ENCODE measurements at regions not wholly inside any gene's neighbourhood (a gene's known extent, or its start where the extent isn't known, plus 50 kb on each side); places are given as distances from the start of the nearest gene placed in this dataset.

DNA sequence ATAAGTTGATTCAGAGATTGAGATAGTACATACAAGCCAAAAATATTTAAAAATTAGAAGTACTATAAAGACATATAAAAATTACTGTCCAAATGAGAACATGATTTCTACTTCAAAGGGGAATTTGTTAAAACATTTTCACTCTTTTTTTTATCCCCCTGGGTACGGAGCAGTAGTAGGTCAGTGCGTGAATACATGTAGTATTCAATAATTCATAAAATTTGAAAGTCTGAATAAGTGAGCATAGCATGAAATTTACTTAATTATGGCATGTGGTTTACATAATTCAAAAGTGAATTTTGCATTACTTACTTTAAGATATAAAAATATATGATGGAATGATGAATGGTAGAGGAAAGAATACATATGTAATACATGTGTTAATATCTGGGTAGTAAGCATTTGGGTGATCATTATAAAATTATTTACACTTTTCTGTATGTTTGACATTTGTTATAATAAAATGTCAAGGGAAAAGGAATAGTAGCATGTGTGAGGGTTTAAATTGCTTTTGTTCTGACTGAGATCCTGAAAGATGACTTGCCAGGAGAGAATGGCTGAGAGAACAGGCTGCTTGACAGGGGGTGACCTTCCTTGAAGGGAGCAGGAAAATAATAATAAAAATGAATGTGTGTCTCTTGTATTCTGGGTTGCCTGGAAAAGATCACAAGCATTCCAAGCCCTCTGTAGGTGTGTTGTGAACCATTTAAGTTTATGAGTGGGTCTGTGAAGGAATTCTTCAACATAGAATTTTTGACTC, 1178.8 kb downstream of the ZPLD1 start:
- Histone ChIP-seq H3K27me3 (no peaks in the 10 kb centered on the region), H3K36me3 (no peaks in the 10 kb centered on the region), H3K27ac (no peak overlapping the region), H3K4me3 (no peak overlapping the region), H3K4me1 (no peaks in the 10 kb centered on the region), H3K9me3 (no peaks in the 10 kb centered on the region)
- no peak for DNase-seq (ENCODE audit: extremely low spot score in 2 of 2)
- TF ChIP-seq, protein P1, sequence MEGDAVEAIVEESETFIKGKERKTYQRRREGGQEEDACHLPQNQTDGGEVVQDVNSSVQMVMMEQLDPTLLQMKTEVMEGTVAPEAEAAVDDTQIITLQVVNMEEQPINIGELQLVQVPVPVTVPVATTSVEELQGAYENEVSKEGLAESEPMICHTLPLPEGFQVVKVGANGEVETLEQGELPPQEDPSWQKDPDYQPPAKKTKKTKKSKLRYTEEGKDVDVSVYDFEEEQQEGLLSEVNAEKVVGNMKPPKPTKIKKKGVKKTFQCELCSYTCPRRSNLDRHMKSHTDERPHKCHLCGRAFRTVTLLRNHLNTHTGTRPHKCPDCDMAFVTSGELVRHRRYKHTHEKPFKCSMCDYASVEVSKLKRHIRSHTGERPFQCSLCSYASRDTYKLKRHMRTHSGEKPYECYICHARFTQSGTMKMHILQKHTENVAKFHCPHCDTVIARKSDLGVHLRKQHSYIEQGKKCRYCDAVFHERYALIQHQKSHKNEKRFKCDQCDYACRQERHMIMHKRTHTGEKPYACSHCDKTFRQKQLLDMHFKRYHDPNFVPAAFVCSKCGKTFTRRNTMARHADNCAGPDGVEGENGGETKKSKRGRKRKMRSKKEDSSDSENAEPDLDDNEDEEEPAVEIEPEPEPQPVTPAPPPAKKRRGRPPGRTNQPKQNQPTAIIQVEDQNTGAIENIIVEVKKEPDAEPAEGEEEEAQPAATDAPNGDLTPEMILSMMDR (IDR thresholded peaks at IDR 0.05): no peak
- TF ChIP-seq POLR2AphosphoS5 (IDR thresholded peaks at IDR 0.05; ENCODE audit: insufficient read depth in 1 of 2, low read depth in 1 of 2) (no peak), POLR2A (IDR thresholded peaks at IDR 0.05) (no peak)
- intact Hi-C loops (cut with DNase I): loop anchor here (5.0 kb wide), 1 partner anchor 1719 kb away; no protein-coding TSS in a partner anchor

- intact Hi-C loops (cut with DNase I): loop anchor here (5.0 kb wide), 1 partner anchor 1718 kb away; no protein-coding TSS in a partner anchor
- H3K27ac ChIP-seq: no peak overlapping the region
- H3K4me3 ChIP-seq: no peak overlapping the region
- no peaks in the 10 kb centered on the region for H3K36me3 ChIP-seq
- H3K9me3 ChIP-seq: no peaks in the 10 kb centered on the region
- no peaks in the 10 kb centered on the region for H3K27me3 ChIP-seq
- no peak for DNase-seq (ENCODE audit: extremely low spot score in 2 of 2)
- TF ChIP-seq, protein P1 (IDR thresholded peaks at IDR 0.05): no peak
- TF ChIP-seq POLR2AphosphoS5 (IDR thresholded peaks at IDR 0.05; ENCODE audit: insufficient read depth in 1 of 2, low read depth in 1 of 2) (no peak), POLR2A (IDR thresholded peaks at IDR 0.05) (no peak)
- H3K4me1 ChIP-seq: no peaks in the 10 kb centered on the region
Observed at GRCh38 chr3:103614719-103615118, 1179.9 kb downstream of the ZPLD1 start.

DNA sequence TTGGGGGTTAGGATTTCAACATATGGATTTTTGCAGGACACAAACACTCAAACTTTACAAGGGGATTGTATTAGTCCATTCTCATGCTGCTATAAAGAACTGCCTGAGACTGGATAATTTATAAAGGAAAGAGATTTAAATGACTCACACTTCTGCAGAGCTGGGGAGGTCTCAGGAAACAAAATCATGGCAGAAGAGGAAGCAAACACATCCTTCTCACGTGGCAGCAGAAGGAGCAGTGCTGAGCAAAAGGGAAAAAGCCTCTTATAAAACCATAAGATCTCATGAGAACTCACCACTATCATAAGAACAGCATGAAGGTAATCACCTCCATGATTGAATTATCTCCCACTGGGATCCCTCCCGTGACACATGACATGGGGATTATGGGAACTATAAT, 1183.1 kb downstream of the ZPLD1 start:
- intact Hi-C loops (cut with DNase I): no loop called here
- Histone ChIP-seq H3K36me3 (no peaks in the 10 kb centered on the region), H3K9me3 (no peaks in the 10 kb centered on the region), H3K4me3 (no peak overlapping the region), H3K4me1 (no peaks in the 10 kb centered on the region), H3K27me3 (no peaks in the 10 kb centered on the region), H3K27ac (no peak overlapping the region)
- DNase-seq (ENCODE audit: extremely low spot score in 2 of 2): no peak
- TF ChIP-seq, protein P1 (IDR thresholded peaks at IDR 0.05): no peak
- no peak for TF ChIP-seq POLR2AphosphoS5 (IDR thresholded peaks at IDR 0.05; ENCODE audit: insufficient read depth in 1 of 2, low read depth in 1 of 2)
- TF ChIP-seq POLR2A (IDR thresholded peaks at IDR 0.05): no peak

GRCh38 chr3:103624271-103624670, 1189.5 kb downstream of the ZPLD1 start:
- Histone ChIP-seq H3K4me3 (no peak overlapping the region), H3K9me3 (no peaks in the 10 kb centered on the region), H3K27me3 (no peaks in the 10 kb centered on the region), H3K36me3 (no peaks in the 10 kb centered on the region), H3K27ac (no peak overlapping the region), H3K4me1 (no peaks in the 10 kb centered on the region)
- intact Hi-C loops (cut with DNase I): no loop called here
- no peak for DNase-seq (ENCODE audit: extremely low spot score in 2 of 2)
- TF ChIP-seq POLR2AphosphoS5 (IDR thresholded peaks at IDR 0.05; ENCODE audit: insufficient read depth in 1 of 2, low read depth in 1 of 2): no peak

- no peaks in the 10 kb centered on the region for H3K4me1 ChIP-seq
- H3K36me3 ChIP-seq: no peaks in the 10 kb centered on the region
- no peaks in the 10 kb centered on the region for H3K27me3 ChIP-seq
- intact Hi-C loops (cut with DNase I): no loop called here
- no peak overlapping the region for H3K4me3 ChIP-seq
- DNase-seq (ENCODE audit: extremely low spot score in 2 of 2): no peak
- TF ChIP-seq POLR2AphosphoS5 (IDR thresholded peaks at IDR 0.05; ENCODE audit: insufficient read depth in 1 of 2, low read depth in 1 of 2) (no peak), POLR2A (IDR thresholded peaks at IDR 0.05) (no peak)
- TF ChIP-seq, protein P1 (IDR thresholded peaks at IDR 0.05): no peak
- H3K27ac ChIP-seq: no peak overlapping the region
- H3K9me3 ChIP-seq: no peaks in the 10 kb centered on the region
Observed at GRCh38 chr3:103629391-103629790, 1194.6 kb downstream of the ZPLD1 start.
